HG03432 (cell line): ENCODE measurements at regions not wholly inside any gene's neighbourhood (a gene's known extent, or its start where the extent isn't known, plus 50 kb on each side); places are given as distances from the start of the nearest gene placed in this dataset.
"Not testable (repeated sequence)": the region's sequence is repeated elsewhere in the genome, so short reads cannot be mapped to it uniquely, and the experiment has no call there.

ENCODE experiments used
- ATAC-seq: cut with Tn5 transposase; IDR thresholded peaks from one replicate; pipeline ENCODE4 v1.9.1; 2021; ENCODE audit warnings: mild to moderate bottlenecking, moderate library complexity; ENCODE audit not compliant: unreplicated experiment

- peak; percentile 85 for ATAC-seq
These were observed 187.5 kb upstream of the PDE10A start for GRCh38 chr6:165850434-165851019.

- peak; percentile 11 for ATAC-seq
These were observed 186.7 kb upstream of the PDE10A start for GRCh38 chr6:165849534-165850430.

- no peak for ATAC-seq
These were observed 185.0 kb upstream of the PDE10A start for GRCh38 chr6:165848086-165848426.

- ATAC-seq: no peak
These were observed 184.5 kb upstream of the PDE10A start for GRCh38 chr6:165847407-165848085.

- ATAC-seq: no peak
These were observed 183.3 kb upstream of the PDE10A start for GRCh38 chr6:165846123-165846966.

- no peak for ATAC-seq
These were observed 182.5 kb upstream of the PDE10A start for GRCh38 chr6:165845493-165845892.

- ATAC-seq: no peak
These were observed 181.8 kb upstream of the PDE10A start for GRCh38 chr6:165844801-165845364.

GRCh38 chr6:165844232-165844631 is 181.2 kb upstream of the PDE10A start:
- no peak for ATAC-seq

- no peak for ATAC-seq
These were observed 180.6 kb upstream of the PDE10A start for GRCh38 chr6:165843568-165844113.

GRCh38 chr6:165843121-165843520 is 180.1 kb upstream of the PDE10A start:
- ATAC-seq: no peak

GRCh38 chr6:165842281-165842936 is 179.4 kb upstream of the PDE10A start:
- ATAC-seq: no peak

GRCh38 chr6:165841153-165841558 is 178.1 kb upstream of the PDE10A start:
- no peak for ATAC-seq

GRCh38 chr6:165837948-165838745 is 175.1 kb upstream of the PDE10A start:
- no peak for ATAC-seq

GRCh38 chr6:165836648-165837047 is 173.6 kb upstream of the PDE10A start:
- not testable (repeated sequence) for ATAC-seq

GRCh38 chr6:165835410-165835851 is 172.4 kb upstream of the PDE10A start:
- no peak for ATAC-seq

- no peak for ATAC-seq
These were observed 171.7 kb upstream of the PDE10A start for GRCh38 chr6:165834613-165835259.

- no peak for ATAC-seq
These were observed 170.3 kb upstream of the PDE10A start for GRCh38 chr6:165833355-165833754.

GRCh38 chr6:165831812-165832510 is 168.9 kb upstream of the PDE10A start:
- peak; percentile 35 for ATAC-seq
